ENCODE measurements at regions not wholly inside any gene's neighbourhood (a gene's known extent, or its start where the extent isn't known, plus 50 kb on each side); places are given as distances from the start of the nearest gene placed in this dataset.

DNA sequence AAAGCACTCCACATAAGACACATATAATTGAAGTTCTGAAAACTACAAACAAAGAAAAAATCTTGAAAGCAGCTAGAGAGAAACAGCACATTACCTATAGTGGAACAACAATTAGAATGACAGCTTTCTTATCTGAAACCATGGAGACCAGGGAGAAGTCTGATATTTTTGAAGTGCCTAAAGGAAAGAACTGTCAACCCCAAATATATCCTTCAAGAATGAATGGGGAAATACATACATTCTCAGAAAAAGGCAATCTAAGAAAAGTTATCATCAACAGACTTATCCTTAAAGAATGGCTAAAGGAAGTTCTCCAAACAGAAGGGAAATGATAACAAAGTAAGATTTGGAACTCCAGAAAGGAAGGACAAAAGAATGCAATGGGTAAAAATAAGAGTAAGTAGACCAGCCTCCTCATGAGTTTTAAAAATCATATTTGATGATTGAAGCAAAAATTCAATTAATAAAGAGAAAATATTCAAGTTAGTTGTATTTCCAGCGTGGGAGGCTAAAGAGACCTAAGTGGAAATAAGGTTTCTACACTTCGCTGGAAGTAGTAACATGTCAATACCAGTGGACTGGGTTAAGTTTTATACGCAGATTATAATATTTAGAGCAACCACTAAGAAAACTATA is 170.8 kb upstream of the SAMSN1 start:
- DNase-seq, result no peak

DNA sequence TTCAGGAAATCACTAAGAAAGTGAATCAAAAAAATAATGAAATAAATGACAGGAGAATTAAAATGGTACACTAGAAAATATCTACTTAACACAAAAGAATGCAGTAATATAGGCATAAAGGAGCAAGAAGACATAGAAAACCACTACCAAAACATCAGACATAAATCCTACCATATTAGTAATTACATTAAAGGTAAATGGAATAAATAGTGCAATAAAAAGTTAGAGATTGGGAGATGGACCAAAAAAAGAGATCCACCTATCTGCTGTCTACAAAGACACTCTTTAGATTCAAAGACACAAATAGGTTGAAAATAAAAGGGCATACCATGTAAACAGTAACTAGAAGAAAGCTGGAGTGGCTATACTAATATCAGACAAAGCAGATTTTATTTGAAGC is 167.0 kb upstream of the SAMSN1 start:
- no peak for DNase-seq

DNA sequence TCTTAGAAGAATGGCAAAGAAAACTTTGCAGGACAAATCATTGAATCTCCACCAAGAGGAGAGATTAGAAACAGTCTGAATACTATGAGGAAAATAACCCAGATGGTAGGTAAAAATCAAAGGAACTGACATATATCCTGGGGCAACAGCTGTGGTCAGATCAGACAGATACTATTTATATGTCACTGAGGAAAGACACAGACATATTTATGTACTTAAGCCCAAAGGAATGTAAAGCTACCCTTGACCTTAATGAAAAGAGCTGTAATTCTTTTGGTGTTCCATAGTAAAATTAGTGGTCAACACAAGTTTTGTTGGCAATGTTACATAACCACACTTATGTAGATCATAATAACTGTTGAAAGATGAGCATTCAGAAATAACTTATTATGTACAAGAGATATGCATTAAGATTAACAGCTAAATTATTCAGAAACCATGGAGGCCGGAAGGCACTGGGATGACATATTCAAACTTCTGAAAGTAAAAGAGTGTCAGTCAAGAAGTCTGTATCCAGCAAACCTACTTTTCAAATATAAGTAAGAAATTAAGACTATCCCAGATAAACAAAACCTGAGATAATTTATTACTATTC is 166.1 kb upstream of the SAMSN1 start:
- DNase-seq, result no peak

DNA sequence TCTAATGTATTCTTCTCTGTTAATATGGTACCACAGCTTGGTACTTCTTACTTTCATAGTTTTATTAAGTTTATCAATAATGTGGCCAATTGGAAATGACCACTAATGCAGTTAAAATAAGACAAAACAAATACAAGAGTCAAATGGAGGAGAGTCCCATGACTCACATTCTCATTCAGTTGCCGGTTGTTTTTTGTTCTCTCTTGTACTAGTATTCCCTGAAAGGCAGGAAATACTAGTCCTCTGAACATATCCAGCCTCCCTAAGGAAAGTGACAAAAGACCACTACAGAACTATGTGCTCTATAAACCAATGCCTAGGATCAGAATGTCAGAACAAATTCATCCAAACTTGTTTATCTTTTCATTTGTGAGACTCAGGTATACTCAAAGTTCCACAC is 165.2 kb upstream of the SAMSN1 start:
- DNase-seq, result no peak

DNA sequence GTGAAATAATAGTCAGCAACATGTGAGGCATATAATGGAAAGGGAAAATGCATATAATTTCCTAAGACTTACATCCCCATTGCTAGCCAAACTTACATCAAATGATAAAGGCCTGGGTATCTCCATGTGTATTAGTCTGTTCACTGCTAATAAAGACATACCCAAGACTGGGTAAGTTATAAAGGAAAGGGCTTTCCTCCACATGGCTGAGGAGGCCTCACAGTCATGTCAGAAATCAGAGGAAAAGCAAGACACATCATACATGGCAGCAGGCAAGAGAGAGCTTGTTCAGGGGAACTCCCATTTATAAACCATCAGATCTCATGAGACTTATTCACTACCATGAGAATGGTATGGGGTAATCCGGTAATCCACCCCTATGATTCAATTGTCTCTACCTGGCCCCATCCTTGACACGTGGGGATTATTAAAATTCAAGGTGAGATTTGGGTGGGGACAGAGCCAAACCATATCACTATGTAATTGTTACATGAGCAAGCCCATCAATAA is 161.5 kb upstream of the SAMSN1 start:
- no peak for DNase-seq

- DNase-seq, result no peak
These were observed 160.8 kb upstream of the SAMSN1 start for GRCh38 chr21:14706712-14707510.

DNA sequence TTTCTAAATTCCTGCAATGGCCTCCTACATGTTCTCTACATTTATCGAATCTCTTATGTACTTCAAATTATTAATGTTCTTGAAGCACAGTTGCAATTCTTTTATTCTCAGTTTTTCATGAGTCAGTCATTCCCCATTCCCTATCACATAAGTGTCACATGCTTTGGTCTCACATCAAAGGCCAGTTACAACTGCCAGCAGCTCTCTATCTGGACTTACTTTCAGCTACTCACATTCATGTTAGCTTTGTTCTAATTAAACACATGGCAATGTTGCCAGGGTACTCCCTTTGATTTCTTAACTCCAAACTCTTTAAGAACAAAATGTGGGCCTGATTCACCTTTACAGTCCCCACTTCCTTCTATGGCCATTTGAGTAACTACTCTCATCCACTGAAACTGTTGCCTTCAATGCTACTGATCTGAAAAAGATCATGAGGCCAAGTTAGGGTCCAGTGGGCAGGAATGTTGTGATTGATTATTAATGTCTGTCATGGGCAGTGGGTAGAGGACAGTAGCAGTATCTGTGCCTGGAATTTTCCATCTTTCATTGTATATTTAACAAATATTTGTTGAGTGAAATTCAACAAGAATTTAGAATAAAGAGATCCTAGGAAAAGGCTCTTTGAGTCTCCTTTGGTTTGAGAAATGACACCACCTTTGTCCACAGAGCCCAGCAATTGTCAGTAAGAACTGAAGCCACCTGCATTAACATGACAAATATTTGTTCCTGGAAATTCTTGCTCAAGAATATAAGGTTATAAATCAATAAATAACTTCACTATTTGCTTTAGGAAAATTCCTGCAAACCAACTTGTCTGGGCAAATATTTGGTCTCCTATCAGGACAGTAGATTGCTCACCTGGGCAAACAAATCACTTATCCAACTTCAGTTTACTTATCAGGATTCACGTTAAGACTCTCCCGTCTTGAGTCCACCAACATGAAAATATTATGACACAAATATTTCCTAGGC is 153.6 kb upstream of the SAMSN1 start:
- DNase-seq, result no peak

GRCh38 chr21:14697769-14698168 is 151.7 kb upstream of the SAMSN1 start:
- DNase-seq, result no peak

GRCh38 chr21:14694817-14695216 is 148.7 kb upstream of the SAMSN1 start:
- no peak for DNase-seq

DNA sequence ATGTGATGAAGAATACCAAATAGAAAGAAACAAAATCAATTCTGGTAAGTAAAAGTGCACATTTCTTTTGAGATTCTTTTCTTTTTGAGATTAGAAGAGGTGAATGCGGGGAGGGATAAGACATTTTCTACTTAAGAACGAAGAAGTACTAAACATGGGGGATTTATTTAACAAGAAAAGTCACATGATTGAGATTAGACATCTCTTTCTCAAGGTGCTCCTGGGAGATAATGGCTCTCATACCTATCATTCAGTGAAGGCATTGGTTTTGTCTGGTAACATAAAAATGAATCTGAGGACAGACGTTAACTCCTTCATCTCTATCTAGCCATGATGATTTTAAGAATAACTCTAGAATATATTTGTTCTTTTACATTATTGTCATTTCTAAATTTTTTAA is 147.9 kb upstream of the SAMSN1 start:
- DNase-seq, result no peak

- DNase-seq, result no peak
These were observed 145.8 kb upstream of the SAMSN1 start for GRCh38 chr21:14691914-14692313.

DNA sequence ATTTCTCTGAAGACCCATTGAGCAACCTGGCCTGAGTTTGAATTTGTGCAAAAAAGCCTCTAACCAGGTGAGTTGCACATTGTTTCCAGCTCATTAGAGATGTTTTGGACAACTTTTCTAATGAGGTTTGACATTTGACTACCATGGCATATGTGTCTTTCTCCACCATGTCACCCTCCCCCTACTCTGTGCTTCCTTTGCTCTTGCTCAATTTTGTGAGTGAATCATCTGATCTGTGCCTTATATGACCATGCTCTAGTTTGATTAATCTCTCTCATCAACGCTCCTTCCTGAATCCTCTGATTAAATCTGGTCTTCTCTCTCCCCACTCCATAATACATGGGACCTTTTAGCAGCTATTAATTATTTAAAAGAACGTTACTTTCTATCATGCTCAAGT is 144.8 kb upstream of the SAMSN1 start:
- DNase-seq, result no peak

- DNase-seq, result no peak
These were observed 142.8 kb upstream of the SAMSN1 start for GRCh38 chr21:14688936-14689335.

DNA sequence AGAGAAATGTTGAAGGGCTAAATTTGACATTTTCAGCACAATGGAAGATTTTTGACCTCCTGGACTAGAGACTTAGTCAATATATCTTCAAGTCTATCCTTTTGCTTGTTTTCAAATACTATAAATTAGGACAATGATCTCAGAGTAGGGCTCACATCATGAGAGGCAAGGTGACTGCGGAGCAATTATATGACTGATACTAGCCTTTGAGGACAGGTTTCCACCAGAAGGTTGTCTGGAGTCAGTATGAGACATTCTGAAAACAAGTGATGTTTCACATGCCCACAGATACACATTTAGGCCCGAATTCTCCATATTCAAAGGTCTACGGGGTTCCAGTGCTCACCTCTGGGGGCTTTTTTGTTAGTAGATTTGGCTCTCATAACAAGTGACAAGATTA is 142.3 kb upstream of the SAMSN1 start:
- no peak for DNase-seq

- DNase-seq, result no peak
These were observed 141.1 kb upstream of the SAMSN1 start for GRCh38 chr21:14687268-14687625.

DNA sequence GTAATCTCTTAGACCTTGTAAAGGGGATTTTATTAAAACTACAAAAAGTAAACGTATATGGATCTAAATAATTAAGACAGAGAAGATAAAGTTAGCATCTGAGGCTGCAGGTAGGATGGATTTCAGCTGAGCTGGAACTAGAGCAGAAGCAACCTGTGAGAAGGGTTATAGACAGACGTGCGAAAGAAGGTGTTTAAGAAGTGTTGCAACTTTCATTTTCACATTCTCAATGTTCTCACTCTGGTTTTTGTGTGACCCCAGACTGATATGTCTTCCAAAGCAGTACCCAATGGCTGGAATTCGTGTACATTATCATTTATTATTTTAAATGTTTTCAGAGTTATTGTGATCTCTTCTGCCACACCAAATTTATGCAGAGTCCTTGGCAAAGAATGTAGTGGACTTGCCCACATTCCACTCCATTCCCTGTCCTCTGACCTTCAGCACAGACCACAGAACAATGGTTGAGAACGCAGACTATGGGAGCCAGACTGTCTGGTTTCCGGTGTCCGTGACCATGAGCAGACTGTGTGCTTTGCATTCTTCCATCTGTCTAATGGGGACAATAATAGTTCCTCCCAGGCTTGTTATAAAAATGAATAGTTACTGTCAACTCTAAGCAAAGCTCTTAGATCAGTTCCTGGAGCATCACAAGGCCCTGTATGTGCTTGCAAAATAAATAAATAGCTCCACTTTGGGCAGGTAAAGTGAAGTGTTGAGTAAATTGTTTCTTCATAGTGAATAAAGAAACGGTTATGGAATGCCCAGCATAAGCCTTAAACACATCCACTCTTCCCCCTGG is 140.6 kb upstream of the SAMSN1 start:
- no peak for DNase-seq

DNA sequence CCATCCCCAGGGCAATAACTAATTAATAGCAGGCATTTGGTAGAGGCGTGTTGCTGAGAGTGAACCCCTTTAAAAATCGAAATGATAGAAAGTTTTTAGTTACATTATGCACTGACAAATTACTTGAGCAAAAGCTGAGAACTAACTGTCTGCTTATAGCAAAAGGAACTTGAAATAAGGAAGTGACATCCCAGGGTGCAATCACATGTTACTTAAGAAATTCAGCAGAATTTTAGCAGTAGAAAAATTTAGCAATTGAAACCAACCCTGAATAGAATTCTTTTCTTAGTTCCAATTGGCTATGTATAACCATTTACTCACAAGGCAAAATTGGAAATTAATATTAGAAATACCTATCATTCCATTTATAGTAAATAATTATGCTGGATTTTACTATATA is 139.5 kb upstream of the SAMSN1 start:
- no peak for DNase-seq

- DNase-seq, result no peak
These were observed 138.0 kb upstream of the SAMSN1 start for GRCh38 chr21:14684071-14684470.

DNA sequence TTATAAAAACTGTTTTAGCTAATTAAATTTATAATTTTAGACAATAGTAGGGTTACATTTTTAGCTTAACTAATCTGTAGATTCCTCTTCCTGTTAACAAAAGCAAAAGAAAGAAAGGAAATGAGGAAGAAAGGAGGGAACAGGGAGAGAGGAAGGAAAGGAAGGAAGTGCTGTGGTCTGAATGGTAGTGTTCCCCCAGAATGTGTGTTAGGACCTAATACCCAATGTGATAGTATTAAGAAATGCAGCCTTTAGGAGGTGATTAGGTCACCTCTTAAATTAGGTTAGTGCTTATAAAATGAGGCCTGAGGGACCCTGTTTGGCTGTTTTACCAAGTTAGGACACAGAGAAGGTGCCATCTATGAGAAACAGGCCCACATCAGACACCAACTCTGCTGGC is 136.9 kb upstream of the SAMSN1 start:
- DNase-seq, result no peak

DNA sequence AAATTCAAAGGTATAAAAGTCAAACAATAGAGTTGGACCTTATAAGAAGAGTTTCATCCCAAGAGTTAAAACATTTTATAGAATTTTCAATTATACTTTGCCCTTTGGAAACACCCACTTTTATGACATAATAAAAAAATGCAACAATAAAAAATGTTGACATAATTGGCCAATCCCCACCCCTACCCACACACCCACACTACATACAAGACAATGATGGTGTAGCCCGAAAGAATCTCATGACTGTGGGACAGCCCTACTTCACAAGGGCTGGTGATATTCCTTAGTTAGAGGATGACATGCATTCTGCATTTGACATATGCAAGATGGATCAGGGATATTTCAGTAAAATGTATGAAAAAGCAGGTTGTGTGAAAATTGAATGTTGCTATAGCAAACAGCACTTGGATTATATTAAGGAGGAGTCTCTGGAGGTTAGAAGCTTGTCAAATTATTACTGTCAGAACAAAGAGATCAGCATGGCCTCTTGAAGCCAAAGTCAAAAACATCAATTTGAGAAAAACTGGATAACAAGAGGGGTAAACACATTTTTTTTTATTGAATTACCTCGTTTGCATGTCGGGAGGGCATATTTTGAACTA is 133.0 kb upstream of the SAMSN1 start:
- no peak for DNase-seq

GRCh38 chr21:14677639-14678179 is 131.6 kb upstream of the SAMSN1 start:
- no peak for DNase-seq

Measured in NCI-H1048 (cell line).